GM12878 (cell line): ENCODE measurements at regions not wholly inside any gene's neighbourhood (a gene's known extent, or its start where the extent isn't known, plus 50 kb on each side); places are given as distances from the start of the nearest gene placed in this dataset.

ENCODE experiments used
- ATAC-seq: fragments of 200-7000 bp; cut with Tn5 transposase; 3 replicates; pipeline ENCODE4 v1.9.1; 2020; ENCODE audit warnings: mild to moderate bottlenecking, moderate library complexity
- BruUV-seq: library from RNA; stranded (reverse); fragments of 400-500 nt; replicated peaks from 2 replicates; lab custom pipeline; 2021; lab: Mats Ljungman, UMichigan
- CTCF ChIA-PET: fragments of 300-600 bp; sonication (Branson Sonifier 250); formaldehyde crosslinking; extraction: SDS; loops from one replicate; lab custom pipeline; 2021; ENCODE audit warnings: inconsistent platforms; lab: Yijun Ruan, JAX
- POLR2A ChIA-PET: fragments of 350-600 bp; formaldehyde crosslinking; extraction: SDS; loops from one replicate; lab custom pipeline; 2021; ENCODE audit warnings: inconsistent platforms; lab: Charles Lee
- RAD21 ChIA-PET: fragments of 300-600 bp; sonication (Branson Sonifier 250); formaldehyde crosslinking; loops from one replicate; lab custom pipeline; 2023; ENCODE audit warnings: antibody characterized with exemption; ENCODE audit not compliant: unreplicated experiment; lab: Charles Lee
- SMC1A ChIA-PET: fragments of 300-600 bp; sonication (Branson Sonifier 250); formaldehyde crosslinking; loops from one replicate; lab custom pipeline; 2023; ENCODE audit not compliant: unreplicated experiment, uncharacterized antibody; lab: Charles Lee
- DNase-seq: peaks from one replicate; pipeline ENCODE4 v3.0.0-alpha.2; 2011; ENCODE audit warnings: low read depth, low spot score
- FAIRE-seq: peaks from 3 replicates; lab custom pipeline; 2011; peaks lifted over from hg19 to GRCh38; lab: Jason Lieb, UNC
- H2AFZ ChIP-seq: 2 replicates; pipeline ENCODE4 v1.6.0; 2011; ENCODE audit warnings: low read depth, low read length, control low read depth; ENCODE audit not compliant: control insufficient read depth
- H3K27ac ChIP-seq: 2 replicates; pipeline ENCODE4 v1.5.1; 2011; ENCODE audit warnings: control low read depth; ENCODE audit not compliant: control insufficient read depth, insufficient read depth
- H3K27me3 ChIP-seq, 2 experiments: replicated peaks in 1 of 2; 2 replicates each; pipeline versions ENCODE4 v1.6.0 to v1.6.1; 2011; ENCODE audit warnings: low read length in 1 of 2; ENCODE audit not compliant: control insufficient read depth in 2 of 2, insufficient read depth in 2 of 2
- H3K36me3 ChIP-seq, 2 experiments: 2 replicates each; pipeline ENCODE4 v1.5.1; 2011; ENCODE audit warnings: low read length in 1 of 2; ENCODE audit not compliant: control insufficient read depth in 2 of 2, insufficient read depth in 2 of 2
- H3K4me1 ChIP-seq: 2 replicates; pipeline ENCODE4 v1.6.1; 2011; ENCODE audit warnings: mild to moderate bottlenecking, low read length, moderate library complexity, mixed read lengths; ENCODE audit not compliant: control insufficient read depth, insufficient read depth
- H3K4me2 ChIP-seq: 2 replicates; pipeline ENCODE4 v1.6.0; 2011; ENCODE audit warnings: control low read depth; ENCODE audit not compliant: control insufficient read depth, insufficient read depth
- H3K4me3 ChIP-seq: fragments of 200-600 bp; sonication (generic); 2 replicates; pipeline ENCODE4 v1.5.1; 2016
- H3K79me2 ChIP-seq: 2 replicates; pipeline ENCODE4 v1.6.0; 2011; ENCODE audit warnings: low read length; ENCODE audit not compliant: control insufficient read depth, insufficient read depth
- H3K9ac ChIP-seq: 2 replicates; pipeline ENCODE4 v1.8.0; 2011; ENCODE audit warnings: low read length, control low read depth, mixed read lengths; ENCODE audit not compliant: control insufficient read depth, insufficient read depth
- H3K9me3 ChIP-seq: replicated peaks from 3 replicates; pipeline ENCODE4 v1.5.1; 2011; ENCODE audit warnings: mild to moderate bottlenecking, low read length; ENCODE audit not compliant: control insufficient read depth, insufficient read depth
- H4K20me1 ChIP-seq: 2 replicates; pipeline ENCODE4 v1.6.0; 2011; ENCODE audit not compliant: control insufficient read depth, insufficient read depth
- ASH2L ChIP-seq: fragments of 300-600, 200-600 bp; sonication (generic); IDR thresholded peaks from 2 replicates; pipeline ENCODE4 v1.6.1; 2017; ENCODE audit warnings: low read depth, mild to moderate bottlenecking, borderline replicate concordance
- BCL11A ChIP-seq: IDR thresholded peaks from 2 replicates; pipeline ENCODE4 v1.6.1; 2011; ENCODE audit warnings: low read depth, low read length
- CHD4 ChIP-seq: fragments of 200-600 bp; sonication (generic); IDR thresholded peaks from 2 replicates; pipeline ENCODE4 v1.6.1; 2016; ENCODE audit warnings: mild to moderate bottlenecking
- GABPA ChIP-seq: IDR thresholded peaks from 2 replicates; pipeline ENCODE4 v1.6.1; 2014; ENCODE audit warnings: antibody characterized with exemption, low read depth, mild to moderate bottlenecking, inconsistent platforms
- KDM1A ChIP-seq: fragments of 200-600 bp; sonication (generic); IDR thresholded peaks from 2 replicates; pipeline ENCODE4 v1.6.1; 2016; ENCODE audit warnings: borderline replicate concordance
- MEF2A ChIP-seq: IDR thresholded peaks from 2 replicates; pipeline ENCODE4 v1.6.1; 2011; ENCODE audit warnings: low read depth, mild to moderate bottlenecking, low read length, moderate library complexity; ENCODE audit not compliant: insufficient read depth
- PML ChIP-seq: IDR thresholded peaks from 2 replicates; pipeline ENCODE4 v1.6.1; 2012; ENCODE audit warnings: low read length, inconsistent platforms
- SIX5 ChIP-seq: IDR thresholded peaks from 2 replicates; pipeline ENCODE4 v1.6.1; 2011; ENCODE audit warnings: mild to moderate bottlenecking, low read depth, low read length, moderate library complexity; ENCODE audit not compliant: severe bottlenecking
- TCF12 ChIP-seq: IDR thresholded peaks from 2 replicates; pipeline ENCODE4 v1.6.1; 2011; ENCODE audit warnings: low read depth, mild to moderate bottlenecking, low read length
- ZSCAN29 ChIP-seq: fragments of 450-650 bp; IDR thresholded peaks from 2 replicates; pipeline ENCODE4 v1.6.1; 2017; ENCODE audit warnings: mild to moderate bottlenecking, moderate library complexity
- WGBS: methylation state at CpG from one replicate; pipeline ENCODE4 v1.1.6; 2016; ENCODE audit warnings: low lambda C conversion rate; ENCODE audit not compliant: insufficient replicate concordance, insufficient coverage; ENCODE audit errors: missing lambda C conversion rate; 5-methylcytosine and 5-hydroxymethylcytosine counted together
- in situ Hi-C: fragments of 300-500 bp; cut with MboI; formaldehyde crosslinking; loops from 9 replicates; pipeline ENCODE4 v1.14.3; 2018; ENCODE audit warnings: mixed read lengths
- intact Hi-C: fragments of 100-400 bp; cut with micrococcal nuclease; formaldehyde crosslinking; loops from one replicate; pipeline ENCODE4 v1.14.2; 2022; ENCODE audit not compliant: unreplicated experiment
- TF ChIP-seq, protein P1 (sequence below): fragments of 450-650 bp; IDR thresholded peaks from 2 replicates; pipeline ENCODE4 v1.6.1; 2016; ENCODE audit warnings: mild to moderate bottlenecking

DNA sequence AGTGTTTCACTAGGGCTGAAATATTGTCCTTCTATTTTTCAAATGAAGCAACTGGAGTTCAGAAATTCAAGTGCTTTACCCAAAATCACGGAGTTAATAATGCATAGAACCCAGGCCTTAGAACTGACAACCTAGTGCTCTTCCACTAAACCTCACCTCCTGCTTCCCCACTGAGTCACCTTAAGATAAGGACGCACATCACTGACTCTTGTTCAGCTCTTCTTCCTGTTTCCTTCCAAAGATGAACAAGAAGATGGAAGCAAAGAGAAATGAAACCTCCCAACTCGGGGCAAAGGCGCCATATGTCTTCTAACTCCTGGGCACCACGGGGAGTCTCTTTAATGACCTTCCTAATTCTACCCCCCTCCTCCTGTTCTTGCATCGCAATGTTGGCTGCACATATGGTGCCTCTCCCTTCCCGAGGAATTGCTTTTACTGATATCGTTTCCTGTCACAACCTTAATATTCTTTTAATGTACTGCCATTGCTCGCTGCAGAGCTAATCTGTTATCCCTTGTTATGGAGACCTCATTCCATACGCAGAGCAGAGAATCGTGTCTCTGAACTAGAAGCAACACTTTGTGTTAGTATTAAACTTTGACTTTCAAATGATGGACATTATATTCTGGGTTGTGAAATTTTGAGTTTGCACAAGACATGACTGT lies 591.4 kb downstream of the TMEM114 start (continued):
- TF ChIP-seq, protein P1, sequence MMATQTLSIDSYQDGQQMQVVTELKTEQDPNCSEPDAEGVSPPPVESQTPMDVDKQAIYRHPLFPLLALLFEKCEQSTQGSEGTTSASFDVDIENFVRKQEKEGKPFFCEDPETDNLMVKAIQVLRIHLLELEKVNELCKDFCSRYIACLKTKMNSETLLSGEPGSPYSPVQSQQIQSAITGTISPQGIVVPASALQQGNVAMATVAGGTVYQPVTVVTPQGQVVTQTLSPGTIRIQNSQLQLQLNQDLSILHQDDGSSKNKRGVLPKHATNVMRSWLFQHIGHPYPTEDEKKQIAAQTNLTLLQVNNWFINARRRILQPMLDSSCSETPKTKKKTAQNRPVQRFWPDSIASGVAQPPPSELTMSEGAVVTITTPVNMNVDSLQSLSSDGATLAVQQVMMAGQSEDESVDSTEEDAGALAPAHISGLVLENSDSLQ = no peak
- no peak for TF ChIP-seq PML

DNA sequence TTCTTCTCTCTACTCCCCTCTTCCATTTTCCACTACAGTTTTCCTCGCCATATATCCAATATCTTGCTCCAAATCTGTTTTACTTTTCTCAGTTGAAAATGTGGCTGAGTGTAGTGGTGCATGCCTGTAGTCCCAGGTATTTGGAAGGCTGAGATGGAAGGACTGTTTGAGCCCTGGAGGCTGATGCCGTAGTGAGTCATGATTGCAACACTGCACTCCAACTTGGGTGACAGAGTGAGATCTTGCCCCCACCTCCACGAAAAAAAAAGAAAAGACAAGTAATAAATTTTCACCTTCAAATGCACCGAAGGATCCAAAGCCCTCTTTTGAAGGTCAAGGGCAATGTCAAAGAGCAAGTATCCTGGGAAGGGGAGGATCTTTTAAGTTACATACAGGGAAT lies 592.3 kb downstream of the TMEM114 start:
- WGBS = 24% methylated on average over 4 of the region's 4 CpGs
- FAIRE-seq = no peak
- Histone ChIP-seq H3K27ac (no peak overlapping the region), H3K9me3 (no peaks in the 10 kb centered on the region), H3K4me1 (no peaks in the 10 kb centered on the region), H3K9ac (no peak overlapping the region), H3K4me2 (no peak overlapping the region), H3K36me3 (no peaks in the 10 kb centered on the region), H2AFZ (no peak overlapping the region), H3K4me3 (no peak overlapping the region), H3K27me3 (no peaks in the 10 kb centered on the region), H3K79me2 (no peaks in the 10 kb centered on the region), H4K20me1 (no peaks in the 10 kb centered on the region)
- no peak for DNase-seq
- in situ Hi-C loops = no loop called here
- POLR2A ChIA-PET = no interaction called here
- RAD21 ChIA-PET = no interaction called here
- no TSS peak for BruUV-seq
- no peak for ATAC-seq
- CTCF ChIA-PET = no interaction called here
- SMC1A ChIA-PET = no interaction called here
- TF ChIP-seq CHD4 (no peak), SIX5 (no peak), ASH2L (no peak), MEF2A (no peak), BCL11A (no peak), GABPA (no peak), TCF12 (no peak), ZSCAN29 (no peak), KDM1A (no peak)
- intact Hi-C loops = no loop called here
